ENCODE measurements at regions not wholly inside any gene's neighbourhood (a gene's known extent, or its start where the extent isn't known, plus 50 kb on each side); places are given as distances from the start of the nearest gene placed in this dataset.

DNA sequence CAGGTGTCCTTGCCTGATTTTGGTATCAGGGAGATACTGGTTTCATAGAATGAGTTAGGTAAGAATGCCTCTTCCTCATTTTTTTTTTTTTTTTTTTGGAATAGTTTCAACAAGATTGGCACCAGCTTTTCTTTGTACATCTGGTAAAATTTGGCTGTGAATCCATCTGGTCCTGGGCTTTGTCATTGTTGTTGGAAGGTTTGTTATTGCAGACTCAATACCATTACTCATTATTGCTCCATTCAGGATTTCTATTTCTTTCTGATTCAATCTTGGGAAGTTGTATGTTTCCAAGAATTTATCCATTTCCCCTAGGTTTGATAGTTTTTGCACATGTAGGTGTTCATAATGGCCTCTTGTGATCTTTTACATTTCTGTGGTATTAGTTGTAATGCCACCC lies 126.0 kb upstream of the KITLG start:
- H3K4me3 ChIP-seq (ENCODE audit: low read depth, low read length) = no peak overlapping the region
- TF ChIP-seq, protein P1, sequence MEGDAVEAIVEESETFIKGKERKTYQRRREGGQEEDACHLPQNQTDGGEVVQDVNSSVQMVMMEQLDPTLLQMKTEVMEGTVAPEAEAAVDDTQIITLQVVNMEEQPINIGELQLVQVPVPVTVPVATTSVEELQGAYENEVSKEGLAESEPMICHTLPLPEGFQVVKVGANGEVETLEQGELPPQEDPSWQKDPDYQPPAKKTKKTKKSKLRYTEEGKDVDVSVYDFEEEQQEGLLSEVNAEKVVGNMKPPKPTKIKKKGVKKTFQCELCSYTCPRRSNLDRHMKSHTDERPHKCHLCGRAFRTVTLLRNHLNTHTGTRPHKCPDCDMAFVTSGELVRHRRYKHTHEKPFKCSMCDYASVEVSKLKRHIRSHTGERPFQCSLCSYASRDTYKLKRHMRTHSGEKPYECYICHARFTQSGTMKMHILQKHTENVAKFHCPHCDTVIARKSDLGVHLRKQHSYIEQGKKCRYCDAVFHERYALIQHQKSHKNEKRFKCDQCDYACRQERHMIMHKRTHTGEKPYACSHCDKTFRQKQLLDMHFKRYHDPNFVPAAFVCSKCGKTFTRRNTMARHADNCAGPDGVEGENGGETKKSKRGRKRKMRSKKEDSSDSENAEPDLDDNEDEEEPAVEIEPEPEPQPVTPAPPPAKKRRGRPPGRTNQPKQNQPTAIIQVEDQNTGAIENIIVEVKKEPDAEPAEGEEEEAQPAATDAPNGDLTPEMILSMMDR (IDR thresholded peaks at IDR 0.05; ENCODE audit: insufficient read depth, low read length) = no peak
- DNase-seq (ENCODE audit: low read depth) = peak; percentile 57

DNA sequence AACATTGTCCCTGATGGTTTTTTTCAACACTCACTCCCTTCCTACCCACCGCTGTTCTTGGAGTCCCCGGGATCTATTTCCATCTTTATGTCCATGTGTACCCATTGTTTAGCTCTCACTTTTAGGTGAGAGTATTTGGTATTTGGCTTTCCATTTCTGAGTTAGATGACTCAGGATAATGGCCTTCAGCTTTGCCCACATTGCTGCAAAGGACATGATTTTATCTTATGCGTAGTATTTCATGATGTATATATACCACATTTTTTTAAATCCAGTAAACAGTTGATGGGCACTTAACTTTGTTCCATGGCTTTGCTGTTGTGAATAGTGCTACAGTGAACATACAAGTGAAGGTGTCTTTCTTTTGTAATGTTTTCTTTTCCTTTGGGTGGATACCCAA lies 123.5 kb upstream of the KITLG start:
- H3K4me3 ChIP-seq (ENCODE audit: low read depth, low read length) = no peak overlapping the region
- peak; percentile 8 for DNase-seq (ENCODE audit: low read depth)
- TF ChIP-seq, protein P1 (IDR thresholded peaks at IDR 0.05; ENCODE audit: insufficient read depth, low read length) = no peak

DNA sequence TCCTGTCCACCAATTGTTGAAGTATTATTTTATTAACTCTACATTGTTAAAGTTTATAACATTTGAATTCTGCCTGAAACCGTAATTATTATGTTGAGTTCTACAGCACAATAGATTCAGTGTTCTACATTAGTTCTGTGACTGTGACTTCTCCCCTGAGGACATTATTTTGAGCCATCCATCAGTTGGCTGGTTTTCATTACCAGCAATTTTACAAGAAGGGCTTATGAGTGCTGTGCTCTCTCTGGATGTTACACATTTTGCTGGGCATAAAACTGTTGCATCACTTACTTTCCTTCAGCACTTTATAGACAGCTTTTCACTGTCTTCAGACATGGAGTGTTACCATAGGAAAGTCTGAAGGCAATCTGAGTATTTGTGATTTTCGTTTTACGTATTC lies 118.2 kb upstream of the KITLG start:
- H3K4me3 ChIP-seq (ENCODE audit: low read depth, low read length) = no peak overlapping the region
- DNase-seq (ENCODE audit: low read depth) = no peak
- TF ChIP-seq, protein P1 (IDR thresholded peaks at IDR 0.05; ENCODE audit: insufficient read depth, low read length) = no peak

DNA sequence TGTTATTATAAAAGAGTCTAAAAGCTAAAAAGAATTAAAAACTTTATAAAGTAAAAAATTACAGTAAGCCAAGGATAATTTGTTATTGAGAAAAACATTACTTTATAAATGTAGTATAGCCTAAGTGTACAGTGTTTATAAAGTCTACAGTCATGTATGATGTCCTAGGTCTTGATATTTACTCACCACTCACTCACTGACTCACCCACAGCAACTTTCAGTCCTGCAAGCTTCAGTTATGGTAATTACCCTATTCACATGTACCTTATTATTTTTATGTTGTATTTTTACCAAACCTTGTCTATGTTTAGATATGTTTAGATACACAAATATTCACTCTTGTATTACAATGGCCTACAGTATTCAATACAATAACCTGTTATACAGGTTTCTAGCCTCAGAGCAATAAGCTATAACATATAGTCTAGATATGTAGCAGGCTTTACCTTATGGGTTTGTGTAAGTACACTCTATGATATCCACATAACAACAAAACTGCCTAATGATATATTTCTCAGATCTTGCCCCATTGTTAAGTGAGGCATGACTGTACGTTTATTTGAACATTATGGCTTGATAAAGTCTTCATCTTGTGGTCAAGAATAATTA lies 113.7 kb upstream of the KITLG start:
- no peak overlapping the region for H3K4me3 ChIP-seq (ENCODE audit: low read depth, low read length)
- TF ChIP-seq, protein P1 (IDR thresholded peaks at IDR 0.05; ENCODE audit: insufficient read depth, low read length) = no peak
- no peak for DNase-seq (ENCODE audit: low read depth)

DNA sequence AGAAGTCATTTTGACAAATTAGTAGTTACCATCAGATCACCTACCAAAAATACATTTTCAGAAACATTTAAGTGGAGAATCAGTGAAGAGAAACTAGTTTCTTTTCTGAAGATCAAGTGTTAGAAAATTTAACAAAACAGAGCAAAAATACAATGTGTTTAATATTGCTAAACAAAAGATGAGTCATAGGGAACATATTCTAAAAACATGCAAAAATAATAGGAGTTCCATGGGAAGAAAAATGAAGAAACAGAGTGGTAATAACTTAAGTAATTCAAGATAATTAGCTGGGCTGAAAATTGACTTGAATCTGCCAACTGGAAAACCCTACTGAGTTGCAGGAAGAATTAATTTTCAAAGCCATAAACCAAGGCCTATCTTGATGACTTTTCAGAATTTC lies 111.5 kb upstream of the KITLG start:
- no peak overlapping the region for H3K4me3 ChIP-seq (ENCODE audit: low read depth, low read length)
- DNase-seq (ENCODE audit: low read depth) = peak; percentile 18
- TF ChIP-seq, protein P1 (IDR thresholded peaks at IDR 0.05; ENCODE audit: insufficient read depth, low read length) = no peak

DNA sequence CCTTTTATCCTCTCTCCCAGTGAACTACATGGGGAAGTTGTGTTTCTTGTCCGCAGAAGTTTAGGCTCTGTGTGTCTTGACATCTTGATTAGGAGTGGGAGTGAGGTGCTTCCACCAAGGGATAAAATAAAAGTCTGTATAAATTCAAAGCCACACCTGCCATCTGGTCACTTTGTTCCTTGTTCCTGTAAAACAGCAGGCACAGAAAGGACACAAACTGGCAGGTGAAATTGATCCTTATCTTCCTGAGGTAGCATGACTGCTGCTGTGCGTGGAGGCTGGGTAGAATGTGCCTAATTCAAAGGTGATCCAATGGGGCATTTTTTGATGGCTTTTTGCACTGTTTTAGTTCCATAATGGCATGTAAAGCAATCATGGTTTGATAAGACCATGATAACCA lies 104.3 kb upstream of the KITLG start:
- no peak overlapping the region for H3K4me3 ChIP-seq (ENCODE audit: low read depth, low read length)
- TF ChIP-seq, protein P1 (IDR thresholded peaks at IDR 0.05; ENCODE audit: insufficient read depth, low read length) = no peak
- no peak for DNase-seq (ENCODE audit: low read depth)

DNA sequence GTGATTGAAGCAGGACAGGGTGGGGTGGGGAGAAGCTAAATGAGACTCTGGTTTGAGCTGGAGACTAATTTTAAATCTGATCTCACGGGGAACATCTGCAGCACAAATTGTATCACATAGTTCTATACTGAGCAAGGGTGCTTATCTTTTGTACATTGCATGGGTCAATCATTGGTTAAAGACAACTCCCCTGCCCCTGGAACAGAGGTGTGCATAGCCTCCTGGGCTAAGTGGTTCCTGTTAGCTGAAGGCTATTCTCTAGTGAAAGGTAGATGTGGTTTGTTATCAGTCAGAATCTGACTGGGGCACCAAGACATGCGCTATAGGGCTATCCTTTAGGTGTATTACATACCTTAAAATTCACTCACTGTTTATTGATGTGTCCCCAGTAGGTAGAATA lies 103.9 kb upstream of the KITLG start:
- DNase-seq (ENCODE audit: low read depth) = no peak
- TF ChIP-seq, protein P1 (IDR thresholded peaks at IDR 0.05; ENCODE audit: insufficient read depth, low read length) = no peak
- H3K4me3 ChIP-seq (ENCODE audit: low read depth, low read length) = no peak overlapping the region
